ENCODE measurements at regions not wholly inside any gene's neighbourhood (a gene's known extent, or its start where the extent isn't known, plus 50 kb on each side); places are given as distances from the start of the nearest gene placed in this dataset.
A peak's percentile ranks its signal among the peaks of the same experiment; 100 is the strongest.

DNA sequence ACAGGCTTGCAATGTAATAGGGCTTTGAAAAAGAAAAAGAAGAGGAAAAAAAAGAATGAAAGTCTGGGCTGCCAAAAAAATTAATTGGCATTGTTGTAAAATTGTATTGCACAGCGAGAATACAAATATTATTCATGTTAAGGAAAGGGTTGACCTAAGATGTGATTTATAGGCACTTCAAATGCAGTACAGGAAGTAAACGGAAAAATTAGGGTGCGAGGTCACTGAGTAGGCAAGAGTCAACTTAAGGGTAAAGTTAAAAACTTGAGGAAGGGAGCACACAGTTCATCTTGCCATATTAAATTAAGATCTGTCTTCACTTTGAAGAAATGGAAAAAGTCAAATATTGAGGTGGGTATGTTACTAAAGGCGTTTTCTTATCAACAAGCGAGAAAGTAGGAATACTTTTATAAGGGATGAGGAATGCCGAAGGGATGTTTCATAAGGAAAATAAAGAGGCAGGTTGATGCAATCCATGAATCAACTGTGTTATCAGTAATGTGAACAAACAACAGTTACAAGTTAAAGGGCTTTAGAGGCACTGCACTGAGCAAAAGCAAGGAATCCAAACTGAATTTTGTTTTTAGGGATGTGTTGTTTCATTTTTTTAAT lies 123.0 kb downstream of the WT1 start:
- peak overlapping the region; percentile 70 for H3K4me2 ChIP-seq
- H3K9me2 ChIP-seq (ENCODE audit: insufficient read depth): no peaks in the 10 kb centered on the region
- ChIA-PET CTCF (no interaction called here), POLR2A (ENCODE audit: unreplicated experiment) (no interaction called here)
- no peaks in the 10 kb centered on the region for H3K36me3 ChIP-seq (ENCODE audit: low read depth)
- H3K27me3 ChIP-seq (ENCODE audit: insufficient read depth, low read depth): no peaks in the 10 kb centered on the region
- TF ChIP-seq EZH2 (IDR thresholded peaks at IDR 0.05; ENCODE audit: low read depth): no peak
- TF ChIP-seq CTCF (conservative IDR thresholded peaks at IDR 0.05): no peak
- peaks cover 22% of the 10 kb centered on the region for H3F3A ChIP-seq (ENCODE audit: insufficient read depth, low read depth)
- no peaks in the 10 kb centered on the region for H3K9me3 ChIP-seq (ENCODE audit: insufficient read depth, low read depth)
- peak overlapping the region; percentile 77 for H2AFZ ChIP-seq
- H3K79me2 ChIP-seq (ENCODE audit: low read depth): no peaks in the 10 kb centered on the region
- H3K4me3 ChIP-seq: peak overlapping the region; percentile 30; the same call in 1 of the 2 replicates
- peak in 1 of 2 experiments; percentile 76 for DNase-seq
- BruUV-seq (replicated peaks): no TSS peak
- H3K27ac ChIP-seq: peak overlapping the region; percentile 86
- H4K20me1 ChIP-seq (ENCODE audit: insufficient read depth): no peaks in the 10 kb centered on the region
- intact Hi-C loops (cut with micrococcal nuclease; ENCODE audit: unreplicated experiment): loop anchor here (5.0 kb wide), 1 partner anchor 1515 kb away; no protein-coding TSS in a partner anchor
- H3K4me1 ChIP-seq (replicated peaks; ENCODE audit: insufficient read depth): peaks cover 25% of the 10 kb centered on the region

DNA sequence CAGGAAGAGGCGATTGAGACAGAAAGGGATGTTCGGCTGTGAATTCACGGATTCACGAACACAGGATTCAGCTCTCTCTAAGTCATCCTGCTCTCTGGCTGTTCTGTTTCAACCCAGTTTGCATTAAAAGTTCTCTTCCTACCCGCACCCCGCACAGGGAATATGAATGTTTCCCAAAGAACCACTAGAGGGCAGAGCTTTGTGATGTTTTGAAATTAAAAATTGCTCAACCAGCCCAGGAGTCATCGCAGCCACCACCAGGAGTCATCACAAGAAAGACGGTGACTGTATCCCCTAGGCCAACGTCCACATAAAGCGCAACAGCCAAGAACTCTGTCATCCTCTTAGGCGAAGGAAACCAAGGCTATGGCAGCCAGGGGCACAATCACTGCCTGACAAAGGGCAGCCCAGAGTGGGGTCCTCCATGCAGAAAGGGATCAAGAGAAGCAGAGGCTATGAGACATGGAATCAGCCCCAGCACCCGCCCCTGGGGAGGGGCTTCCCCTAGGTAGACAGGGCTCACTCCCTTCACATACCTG lies 122.4 kb downstream of the WT1 start:
- no TSS peak for BruUV-seq (replicated peaks)
- H3K9me2 ChIP-seq (ENCODE audit: insufficient read depth): no peaks in the 10 kb centered on the region
- ChIA-PET CTCF (no interaction called here), POLR2A (ENCODE audit: unreplicated experiment) (no interaction called here)
- H2AFZ ChIP-seq: peak overlapping the region; percentile 77
- H3K4me1 ChIP-seq (replicated peaks; ENCODE audit: insufficient read depth): peaks cover 25% of the 10 kb centered on the region
- peak overlapping the region; percentile 86 for H3K27ac ChIP-seq
- H3K9me3 ChIP-seq (ENCODE audit: insufficient read depth, low read depth): no peaks in the 10 kb centered on the region
- no peaks in the 10 kb centered on the region for H3K36me3 ChIP-seq (ENCODE audit: low read depth)
- DNase-seq: peak; percentile 29 to 70
- no peaks in the 10 kb centered on the region for H3K79me2 ChIP-seq (ENCODE audit: low read depth)
- H3K4me3 ChIP-seq: peak overlapping the region; percentile 30; the same call in 1 of the 2 replicates
- no peaks in the 10 kb centered on the region for H4K20me1 ChIP-seq (ENCODE audit: insufficient read depth)
- intact Hi-C loops (cut with micrococcal nuclease; ENCODE audit: unreplicated experiment): loop anchor here (5.0 kb wide), 1 partner anchor 1514 kb away; no protein-coding TSS in a partner anchor
- TF ChIP-seq EZH2 (IDR thresholded peaks at IDR 0.05; ENCODE audit: low read depth) (no peak), CTCF (conservative IDR thresholded peaks at IDR 0.05) (peak; percentile 89)
- H3K27me3 ChIP-seq (ENCODE audit: insufficient read depth, low read depth): no peaks in the 10 kb centered on the region
- peaks cover 22% of the 10 kb centered on the region for H3F3A ChIP-seq (ENCODE audit: insufficient read depth, low read depth)
- H3K4me2 ChIP-seq: peak overlapping the region; percentile 70

- H2AFZ ChIP-seq: no peak overlapping the region
- H3K9me2 ChIP-seq (ENCODE audit: insufficient read depth): no peaks in the 10 kb centered on the region
- peak overlapping the region; percentile 70; the same call in 1 of the 2 replicates for H3K4me2 ChIP-seq
- H3K4me3 ChIP-seq: no peak overlapping the region
- BruUV-seq (replicated peaks): no TSS peak
- intact Hi-C loops (cut with micrococcal nuclease; ENCODE audit: unreplicated experiment): loop anchor here (5.0 kb wide), 1 partner anchor 1514 kb away; no protein-coding TSS in a partner anchor
- H4K20me1 ChIP-seq (ENCODE audit: insufficient read depth): no peaks in the 10 kb centered on the region
- no peaks in the 10 kb centered on the region for H3K9me3 ChIP-seq (ENCODE audit: insufficient read depth, low read depth)
- DNase-seq: no peak
- H3K79me2 ChIP-seq (ENCODE audit: low read depth): no peaks in the 10 kb centered on the region
- H3F3A ChIP-seq (ENCODE audit: insufficient read depth, low read depth): peaks cover 22% of the 10 kb centered on the region
- H3K27me3 ChIP-seq (ENCODE audit: insufficient read depth, low read depth): no peaks in the 10 kb centered on the region
- TF ChIP-seq EZH2 (IDR thresholded peaks at IDR 0.05; ENCODE audit: low read depth) (no peak), CTCF (conservative IDR thresholded peaks at IDR 0.05) (no peak)
- ChIA-PET CTCF (no interaction called here), POLR2A (ENCODE audit: unreplicated experiment) (no interaction called here)
- H3K4me1 ChIP-seq (replicated peaks; ENCODE audit: insufficient read depth): peaks cover 25% of the 10 kb centered on the region
- H3K36me3 ChIP-seq (ENCODE audit: low read depth): no peaks in the 10 kb centered on the region
- peak overlapping the region; percentile 86 for H3K27ac ChIP-seq
These were observed 121.9 kb downstream of the WT1 start for GRCh38 chr11:32313477-32313876.

All from PC-9 (cell line).